GM23338 (cell line): ENCODE measurements at regions not wholly inside any gene's neighbourhood (a gene's known extent, or its start where the extent isn't known, plus 50 kb on each side); places are given as distances from the start of the nearest gene placed in this dataset.

Experiments
- ATAC-seq: fragments of 200-7000 bp; cut with Tn5 transposase; 3 replicates; pipeline ENCODE4 v1.9.1; 2020
- DNase-seq: peaks from one replicate; pipeline ENCODE4 v3.0.0-alpha.2; 2015; ENCODE audit warnings: low spot score
- H2AFZ ChIP-seq: fragments of 200-600 bp; sonication (generic); 2 replicates; pipeline ENCODE4 v1.8.0; 2016; ENCODE audit warnings: antibody characterized with exemption, mild to moderate bottlenecking, moderate library complexity
- H3F3A ChIP-seq: fragments of 200-600 bp; sonication (generic); replicated peaks from 2 replicates; pipeline ENCODE4 v1.8.0; 2017; ENCODE audit warnings: antibody characterized with exemption, mixed run types, low read depth
- H3K27ac ChIP-seq: fragments of 200-600 bp; sonication (generic); 2 replicates; pipeline ENCODE4 v1.6.1; 2016; ENCODE audit warnings: low read depth
- H3K27me3 ChIP-seq: fragments of 200-600 bp; sonication (generic); 2 replicates; pipeline ENCODE4 v1.8.0; 2016; ENCODE audit warnings: mild to moderate bottlenecking, mixed run types, moderate library complexity; ENCODE audit not compliant: insufficient read depth
- H3K36me3 ChIP-seq: fragments of 200-600 bp; sonication (generic); 2 replicates; pipeline ENCODE4 v1.8.0; 2016; ENCODE audit warnings: mild to moderate bottlenecking; ENCODE audit not compliant: insufficient read depth
- H3K4me1 ChIP-seq: fragments of 200-600 bp; sonication (generic); 2 replicates; pipeline ENCODE4 v1.8.0; 2016; ENCODE audit warnings: mild to moderate bottlenecking, moderate library complexity; ENCODE audit not compliant: insufficient read depth
- H3K4me2 ChIP-seq: fragments of 200-600 bp; sonication (generic); 2 replicates; pipeline ENCODE4 v1.7.1; 2017; ENCODE audit warnings: mixed run types
- H3K4me3 ChIP-seq: fragments of 200-600 bp; sonication (generic); 2 replicates; pipeline ENCODE4 v1.6.1; 2016; ENCODE audit warnings: mixed run types
- H3K79me2 ChIP-seq: fragments of 200-600 bp; sonication (generic); replicated peaks from 2 replicates; pipeline ENCODE4 v1.8.0; 2017; ENCODE audit warnings: mild to moderate bottlenecking; ENCODE audit not compliant: insufficient read depth
- H3K9me2 ChIP-seq: fragments of 200-600 bp; sonication (generic); 2 replicates; pipeline ENCODE4 v1.8.0; 2017; ENCODE audit not compliant: insufficient read depth
- H4K20me1 ChIP-seq: fragments of 200-600 bp; sonication (generic); replicated peaks from 2 replicates; pipeline ENCODE4 v1.8.0; 2017; ENCODE audit warnings: mild to moderate bottlenecking; ENCODE audit not compliant: insufficient read depth
- H3K27ac Mint-ChIP-seq: 2 replicates; pipeline ENCODE4 v1.8.0; 2020; ENCODE audit warnings: inconsistent platforms, mild to moderate bottlenecking, moderate library complexity, mixed read lengths
- H3K27me3 Mint-ChIP-seq: 3 replicates; pipeline ENCODE4 v1.8.0; 2022; ENCODE audit warnings: low read depth, mild to moderate bottlenecking, moderate library complexity, mixed read lengths, inconsistent platforms; ENCODE audit not compliant: insufficient read depth, poor library complexity
- H3K36me3 Mint-ChIP-seq: 3 replicates; pipeline ENCODE4 v1.8.0; 2021; ENCODE audit warnings: low read depth, mild to moderate bottlenecking, inconsistent platforms, moderate library complexity, mixed read lengths
- H3K4me1 Mint-ChIP-seq: 3 replicates; pipeline ENCODE4 v1.8.0; 2020; ENCODE audit warnings: mild to moderate bottlenecking, inconsistent platforms, mixed read lengths
- H3K4me3 Mint-ChIP-seq: 3 replicates; pipeline ENCODE4 v1.8.0; 2021; ENCODE audit warnings: moderate library complexity, mild to moderate bottlenecking, inconsistent platforms, mixed read lengths
- H3K9me3 Mint-ChIP-seq: 3 replicates; pipeline ENCODE4 v1.8.0; 2020; ENCODE audit warnings: moderate library complexity, mild to moderate bottlenecking, inconsistent platforms, mixed read lengths
- CREB1 ChIP-seq: fragments of 250-450 bp; sonication (Bioruptor Pico); IDR thresholded peaks from 2 replicates; pipeline ENCODE4 v1.5.0; 2020; ENCODE audit warnings: low read depth, mild to moderate bottlenecking, moderate library complexity
- EZH2 ChIP-seq: fragments of 200-600 bp; sonication (generic); IDR thresholded peaks from one replicate; pipeline ENCODE4 v1.8.0; 2017; ENCODE audit warnings: antibody characterized with exemption, mild to moderate bottlenecking, low read depth; ENCODE audit not compliant: unreplicated experiment
- EZH2phosphoT487 ChIP-seq: fragments of 200-600 bp; sonication (generic); IDR thresholded peaks from one replicate; pipeline ENCODE4 v1.8.1; 2018; ENCODE audit warnings: antibody characterized with exemption; ENCODE audit not compliant: unreplicated experiment
- JUNB ChIP-seq: IDR thresholded peaks from one replicate; pipeline ENCODE4 v1.6.1; 2016; ENCODE audit warnings: antibody characterized with exemption; ENCODE audit not compliant: unreplicated experiment
- NANOG ChIP-seq: IDR thresholded peaks from 2 replicates; pipeline ENCODE4 v1.6.1; 2016; ENCODE audit warnings: antibody characterized with exemption, borderline replicate concordance
- POLR2AphosphoS5 ChIP-seq: IDR thresholded peaks from 2 replicates; pipeline ENCODE4 v1.6.1; 2016; ENCODE audit warnings: antibody characterized with exemption, low read depth
- STAT1 ChIP-seq: IDR thresholded peaks from one replicate; pipeline ENCODE4 v1.6.1; 2016; ENCODE audit warnings: antibody characterized with exemption; ENCODE audit not compliant: unreplicated experiment
- ZNF114 ChIP-seq: fragments of 250-450 bp; sonication (Bioruptor Pico); IDR thresholded peaks from 2 replicates; pipeline ENCODE4 v1.5.0; 2020; ENCODE audit warnings: mild to moderate bottlenecking, moderate library complexity
- TF ChIP-seq, protein P1 (sequence below): IDR thresholded peaks from one replicate; pipeline ENCODE4 v1.6.1; 2018; ENCODE audit warnings: antibody characterized with exemption; ENCODE audit not compliant: unreplicated experiment
- TF ChIP-seq, protein P2 (sequence below), 2 experiments: fragments of 200-600 bp in 1 of 2; sonication (generic) in 1 of 2; conservative IDR thresholded peaks; 2 replicates each; pipeline versions ENCODE4 v1.5.1 to v1.6.1; 2016 to 2017; ENCODE audit warnings: antibody characterized with exemption in 2 of 2, low read depth in 2 of 2, mild to moderate bottlenecking in 2 of 2, moderate library complexity in 1 of 2
- TF ChIP-seq, protein P3 (sequence below): fragments of 250-450 bp; sonication (Bioruptor Pico); IDR thresholded peaks from 2 replicates; pipeline ENCODE4 v1.5.0; 2020; ENCODE audit warnings: mild to moderate bottlenecking, moderate library complexity
- TF ChIP-seq, protein P4 (sequence below): IDR thresholded peaks from 2 replicates; pipeline ENCODE4 v1.6.1; 2016; ENCODE audit warnings: antibody characterized with exemption

DNA sequence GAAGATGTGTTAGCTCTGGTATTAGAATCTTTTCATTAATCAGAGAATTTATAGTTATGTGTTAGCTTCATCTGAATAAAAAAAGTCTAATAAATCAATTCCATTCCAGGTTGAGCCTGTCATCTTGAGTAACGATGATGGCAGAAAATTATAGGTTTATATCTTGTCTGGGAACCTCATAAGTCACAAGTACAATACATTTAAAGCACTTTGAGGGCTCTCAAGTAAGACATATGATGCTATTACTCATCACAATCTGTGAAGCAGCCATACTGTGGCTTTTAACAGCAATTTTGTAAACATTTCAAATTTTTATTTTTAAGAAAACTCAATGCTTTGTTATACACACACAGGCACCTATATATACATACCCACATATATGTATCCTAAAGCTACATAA lies 484.1 kb upstream of the VRK2 start:
- H3K9me2 ChIP-seq: no peaks in the 10 kb centered on the region; the same call in 1 of the 2 replicates
- no peaks in the 10 kb centered on the region for H3K4me1 Mint-ChIP-seq
- H3K4me3 Mint-ChIP-seq: no peak overlapping the region
- no peaks in the 10 kb centered on the region for H3K4me1 ChIP-seq
- no peak overlapping the region for H3K4me3 ChIP-seq
- no peaks in the 10 kb centered on the region for H3K36me3 Mint-ChIP-seq
- no peaks in the 10 kb centered on the region for H3K9me3 Mint-ChIP-seq
- H2AFZ ChIP-seq: no peak overlapping the region
- no peak overlapping the region for H3K4me2 ChIP-seq
- TF ChIP-seq EZH2phosphoT487 (no peak), EZH2 (no peak), JUNB (no peak), ZNF114 (CRISPR knock-in tag) (no peak), CREB1 (no peak), STAT1 (no peak), POLR2AphosphoS5 (no peak), NANOG (no peak)
- TF ChIP-seq, protein P1, sequence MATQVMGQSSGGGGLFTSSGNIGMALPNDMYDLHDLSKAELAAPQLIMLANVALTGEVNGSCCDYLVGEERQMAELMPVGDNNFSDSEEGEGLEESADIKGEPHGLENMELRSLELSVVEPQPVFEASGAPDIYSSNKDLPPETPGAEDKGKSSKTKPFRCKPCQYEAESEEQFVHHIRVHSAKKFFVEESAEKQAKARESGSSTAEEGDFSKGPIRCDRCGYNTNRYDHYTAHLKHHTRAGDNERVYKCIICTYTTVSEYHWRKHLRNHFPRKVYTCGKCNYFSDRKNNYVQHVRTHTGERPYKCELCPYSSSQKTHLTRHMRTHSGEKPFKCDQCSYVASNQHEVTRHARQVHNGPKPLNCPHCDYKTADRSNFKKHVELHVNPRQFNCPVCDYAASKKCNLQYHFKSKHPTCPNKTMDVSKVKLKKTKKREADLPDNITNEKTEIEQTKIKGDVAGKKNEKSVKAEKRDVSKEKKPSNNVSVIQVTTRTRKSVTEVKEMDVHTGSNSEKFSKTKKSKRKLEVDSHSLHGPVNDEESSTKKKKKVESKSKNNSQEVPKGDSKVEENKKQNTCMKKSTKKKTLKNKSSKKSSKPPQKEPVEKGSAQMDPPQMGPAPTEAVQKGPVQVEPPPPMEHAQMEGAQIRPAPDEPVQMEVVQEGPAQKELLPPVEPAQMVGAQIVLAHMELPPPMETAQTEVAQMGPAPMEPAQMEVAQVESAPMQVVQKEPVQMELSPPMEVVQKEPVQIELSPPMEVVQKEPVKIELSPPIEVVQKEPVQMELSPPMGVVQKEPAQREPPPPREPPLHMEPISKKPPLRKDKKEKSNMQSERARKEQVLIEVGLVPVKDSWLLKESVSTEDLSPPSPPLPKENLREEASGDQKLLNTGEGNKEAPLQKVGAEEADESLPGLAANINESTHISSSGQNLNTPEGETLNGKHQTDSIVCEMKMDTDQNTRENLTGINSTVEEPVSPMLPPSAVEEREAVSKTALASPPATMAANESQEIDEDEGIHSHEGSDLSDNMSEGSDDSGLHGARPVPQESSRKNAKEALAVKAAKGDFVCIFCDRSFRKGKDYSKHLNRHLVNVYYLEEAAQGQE: no peak
- TF ChIP-seq, protein P2, sequence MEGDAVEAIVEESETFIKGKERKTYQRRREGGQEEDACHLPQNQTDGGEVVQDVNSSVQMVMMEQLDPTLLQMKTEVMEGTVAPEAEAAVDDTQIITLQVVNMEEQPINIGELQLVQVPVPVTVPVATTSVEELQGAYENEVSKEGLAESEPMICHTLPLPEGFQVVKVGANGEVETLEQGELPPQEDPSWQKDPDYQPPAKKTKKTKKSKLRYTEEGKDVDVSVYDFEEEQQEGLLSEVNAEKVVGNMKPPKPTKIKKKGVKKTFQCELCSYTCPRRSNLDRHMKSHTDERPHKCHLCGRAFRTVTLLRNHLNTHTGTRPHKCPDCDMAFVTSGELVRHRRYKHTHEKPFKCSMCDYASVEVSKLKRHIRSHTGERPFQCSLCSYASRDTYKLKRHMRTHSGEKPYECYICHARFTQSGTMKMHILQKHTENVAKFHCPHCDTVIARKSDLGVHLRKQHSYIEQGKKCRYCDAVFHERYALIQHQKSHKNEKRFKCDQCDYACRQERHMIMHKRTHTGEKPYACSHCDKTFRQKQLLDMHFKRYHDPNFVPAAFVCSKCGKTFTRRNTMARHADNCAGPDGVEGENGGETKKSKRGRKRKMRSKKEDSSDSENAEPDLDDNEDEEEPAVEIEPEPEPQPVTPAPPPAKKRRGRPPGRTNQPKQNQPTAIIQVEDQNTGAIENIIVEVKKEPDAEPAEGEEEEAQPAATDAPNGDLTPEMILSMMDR (conservative IDR thresholded peaks at IDR 0.05; ENCODE audit: low read depth in 2 of 2): no peak
- TF ChIP-seq, protein P3, sequence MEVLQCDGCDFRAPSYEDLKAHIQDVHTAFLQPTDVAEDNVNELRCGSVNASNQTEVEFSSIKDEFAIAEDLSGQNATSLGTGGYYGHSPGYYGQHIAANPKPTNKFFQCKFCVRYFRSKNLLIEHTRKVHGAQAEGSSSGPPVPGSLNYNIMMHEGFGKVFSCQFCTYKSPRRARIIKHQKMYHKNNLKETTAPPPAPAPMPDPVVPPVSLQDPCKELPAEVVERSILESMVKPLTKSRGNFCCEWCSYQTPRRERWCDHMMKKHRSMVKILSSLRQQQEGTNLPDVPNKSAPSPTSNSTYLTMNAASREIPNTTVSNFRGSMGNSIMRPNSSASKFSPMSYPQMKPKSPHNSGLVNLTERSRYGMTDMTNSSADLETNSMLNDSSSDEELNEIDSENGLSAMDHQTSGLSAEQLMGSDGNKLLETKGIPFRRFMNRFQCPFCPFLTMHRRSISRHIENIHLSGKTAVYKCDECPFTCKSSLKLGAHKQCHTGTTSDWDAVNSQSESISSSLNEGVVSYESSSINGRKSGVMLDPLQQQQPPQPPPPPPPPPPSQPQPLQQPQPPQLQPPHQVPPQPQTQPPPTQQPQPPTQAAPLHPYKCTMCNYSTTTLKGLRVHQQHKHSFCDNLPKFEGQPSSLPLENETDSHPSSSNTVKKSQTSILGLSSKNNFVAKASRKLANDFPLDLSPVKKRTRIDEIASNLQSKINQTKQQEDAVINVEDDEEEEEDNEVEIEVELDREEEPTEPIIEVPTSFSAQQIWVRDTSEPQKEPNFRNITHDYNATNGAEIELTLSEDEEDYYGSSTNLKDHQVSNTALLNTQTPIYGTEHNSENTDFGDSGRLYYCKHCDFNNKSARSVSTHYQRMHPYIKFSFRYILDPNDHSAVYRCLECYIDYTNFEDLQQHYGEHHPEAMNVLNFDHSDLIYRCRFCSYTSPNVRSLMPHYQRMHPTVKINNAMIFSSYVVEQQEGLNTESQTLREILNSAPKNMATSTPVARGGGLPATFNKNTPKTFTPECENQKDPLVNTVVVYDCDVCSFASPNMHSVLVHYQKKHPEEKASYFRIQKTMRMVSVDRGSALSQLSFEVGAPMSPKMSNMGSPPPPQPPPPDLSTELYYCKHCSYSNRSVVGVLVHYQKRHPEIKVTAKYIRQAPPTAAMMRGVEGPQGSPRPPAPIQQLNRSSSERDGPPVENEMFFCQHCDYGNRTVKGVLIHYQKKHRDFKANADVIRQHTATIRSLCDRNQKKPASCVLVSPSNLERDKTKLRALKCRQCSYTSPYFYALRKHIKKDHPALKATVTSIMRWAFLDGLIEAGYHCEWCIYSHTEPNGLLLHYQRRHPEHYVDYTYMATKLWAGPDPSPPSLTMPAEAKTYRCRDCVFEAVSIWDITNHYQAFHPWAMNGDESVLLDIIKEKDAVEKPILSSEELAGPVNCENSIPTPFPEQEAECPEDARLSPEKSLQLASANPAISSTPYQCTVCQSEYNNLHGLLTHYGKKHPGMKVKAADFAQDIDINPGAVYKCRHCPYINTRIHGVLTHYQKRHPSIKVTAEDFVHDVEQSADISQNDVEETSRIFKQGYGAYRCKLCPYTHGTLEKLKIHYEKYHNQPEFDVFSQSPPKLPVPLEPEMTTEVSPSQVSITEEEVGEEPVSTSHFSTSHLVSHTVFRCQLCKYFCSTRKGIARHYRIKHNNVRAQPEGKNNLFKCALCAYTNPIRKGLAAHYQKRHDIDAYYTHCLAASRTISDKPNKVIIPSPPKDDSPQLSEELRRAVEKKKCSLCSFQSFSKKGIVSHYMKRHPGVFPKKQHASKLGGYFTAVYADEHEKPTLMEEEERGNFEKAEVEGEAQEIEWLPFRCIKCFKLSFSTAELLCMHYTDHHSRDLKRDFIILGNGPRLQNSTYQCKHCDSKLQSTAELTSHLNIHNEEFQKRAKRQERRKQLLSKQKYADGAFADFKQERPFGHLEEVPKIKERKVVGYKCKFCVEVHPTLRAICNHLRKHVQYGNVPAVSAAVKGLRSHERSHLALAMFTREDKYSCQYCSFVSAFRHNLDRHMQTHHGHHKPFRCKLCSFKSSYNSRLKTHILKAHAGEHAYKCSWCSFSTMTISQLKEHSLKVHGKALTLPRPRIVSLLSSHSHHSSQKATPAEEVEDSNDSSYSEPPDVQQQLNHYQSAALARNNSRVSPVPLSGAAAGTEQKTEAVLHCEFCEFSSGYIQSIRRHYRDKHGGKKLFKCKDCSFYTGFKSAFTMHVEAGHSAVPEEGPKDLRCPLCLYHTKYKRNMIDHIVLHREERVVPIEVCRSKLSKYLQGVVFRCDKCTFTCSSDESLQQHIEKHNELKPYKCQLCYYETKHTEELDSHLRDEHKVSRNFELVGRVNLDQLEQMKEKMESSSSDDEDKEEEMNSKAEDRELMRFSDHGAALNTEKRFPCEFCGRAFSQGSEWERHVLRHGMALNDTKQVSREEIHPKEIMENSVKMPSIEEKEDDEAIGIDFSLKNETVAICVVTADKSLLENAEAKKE (CRISPR knock-in tag): no peak
- TF ChIP-seq, protein P4, sequence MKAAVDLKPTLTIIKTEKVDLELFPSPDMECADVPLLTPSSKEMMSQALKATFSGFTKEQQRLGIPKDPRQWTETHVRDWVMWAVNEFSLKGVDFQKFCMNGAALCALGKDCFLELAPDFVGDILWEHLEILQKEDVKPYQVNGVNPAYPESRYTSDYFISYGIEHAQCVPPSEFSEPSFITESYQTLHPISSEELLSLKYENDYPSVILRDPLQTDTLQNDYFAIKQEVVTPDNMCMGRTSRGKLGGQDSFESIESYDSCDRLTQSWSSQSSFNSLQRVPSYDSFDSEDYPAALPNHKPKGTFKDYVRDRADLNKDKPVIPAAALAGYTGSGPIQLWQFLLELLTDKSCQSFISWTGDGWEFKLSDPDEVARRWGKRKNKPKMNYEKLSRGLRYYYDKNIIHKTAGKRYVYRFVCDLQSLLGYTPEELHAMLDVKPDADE: no peak
- no peaks in the 10 kb centered on the region for H3K27me3 ChIP-seq
- no peaks in the 10 kb centered on the region for H3K36me3 ChIP-seq
- no peaks in the 10 kb centered on the region for H4K20me1 ChIP-seq
- no peak overlapping the region for H3K27ac ChIP-seq
- DNase-seq (no peak), ATAC-seq (no peak)
- H3F3A ChIP-seq: no peaks in the 10 kb centered on the region
- H3K27me3 Mint-ChIP-seq: no peaks in the 10 kb centered on the region
- no peak overlapping the region for H3K27ac Mint-ChIP-seq
- no peaks in the 10 kb centered on the region for H3K79me2 ChIP-seq
